ENCODE measurements at regions not wholly inside any gene's neighbourhood (a gene's known extent, or its start where the extent isn't known, plus 50 kb on each side); places are given as distances from the start of the nearest gene placed in this dataset.
A peak's percentile ranks its signal among the peaks of the same experiment; 100 is the strongest.

GRCh38 chr15:85874236-85874635 lies 79.5 kb upstream of the KLHL25 start:
- no peak overlapping the region for H3K4me3 ChIP-seq
- TF ChIP-seq CTCF (IDR thresholded peaks at IDR 0.05): no peak
- H3K9me3 ChIP-seq: no peaks in the 10 kb centered on the region
- DNase-seq: no peak
- intact Hi-C loops (cut with DNase I): no loop called here
- no peak for ATAC-seq
- 44% methylated on average over 2 of the region's 2 CpGs for WGBS, 2 donors
- no peaks in the 10 kb centered on the region for H3K4me1 ChIP-seq
- no peak for FAIRE-seq
- no peaks in the 10 kb centered on the region for H3K36me3 ChIP-seq
- peaks cover 0 to 4% (median 0%) of the 10 kb centered on the region in 4 donors for H3K27me3 ChIP-seq
- H3K27ac ChIP-seq: no peak overlapping the region

GRCh38 chr15:85875756-85876155 lies 81.0 kb upstream of the KLHL25 start:
- Histone ChIP-seq H3K9me3 (no peaks in the 10 kb centered on the region), H3K27ac (no peak overlapping the region), H3K4me1 (no peaks in the 10 kb centered on the region), H3K4me3 (no peak overlapping the region), H3K36me3 (no peaks in the 10 kb centered on the region), H3K27me3 (peaks cover 0 to 4% (median 0%) of the 10 kb centered on the region in 4 donors)
- no peak for DNase-seq
- TF ChIP-seq CTCF (IDR thresholded peaks at IDR 0.05): no peak
- intact Hi-C loops (cut with DNase I): no loop called here
- WGBS, 2 donors: 69 to 81% methylated on average over 2 of the region's 2 CpGs
- FAIRE-seq: no peak
- ATAC-seq: no peak

- DNase-seq: no peak
- peak overlapping the region in 1 of 4 donors; percentile 55 for H3K27ac ChIP-seq
- no peaks in the 10 kb centered on the region for H3K4me1 ChIP-seq
- no peak for FAIRE-seq
- no peak for TF ChIP-seq CTCF (IDR thresholded peaks at IDR 0.05)
- H3K4me3 ChIP-seq: no peak overlapping the region
- ATAC-seq: peak in 3 of 4 donors; percentile 61 to 81 (median 63)
- H3K36me3 ChIP-seq: no peaks in the 10 kb centered on the region
- 5 to 14% methylated on average over 3 of the region's 3 CpGs for WGBS, 2 donors
- peaks cover 0 to 4% (median 0%) of the 10 kb centered on the region in 4 donors for H3K27me3 ChIP-seq
- intact Hi-C loops (cut with DNase I): no loop called here
- no peaks in the 10 kb centered on the region for H3K9me3 ChIP-seq
These were observed 84.1 kb upstream of the KLHL25 start for GRCh38 chr15:85878828-85879225.

GRCh38 chr15:85879334-85880163 lies 84.8 kb upstream of the KLHL25 start:
- intact Hi-C loops (cut with DNase I): no loop called here
- no peaks in the 10 kb centered on the region for H3K9me3 ChIP-seq
- DNase-seq (no peak), FAIRE-seq (no peak), ATAC-seq (peak in 3 of 4 donors; percentile 28 to 75 (median 66))
- H3K27me3 ChIP-seq: peaks cover 0 to 4% (median 0%) of the 10 kb centered on the region in 4 donors
- peak overlapping the region in 2 of 4 donors; percentile 33 to 55 for H3K27ac ChIP-seq
- H3K4me1 ChIP-seq: no peaks in the 10 kb centered on the region
- H3K4me3 ChIP-seq: no peak overlapping the region
- H3K36me3 ChIP-seq: no peaks in the 10 kb centered on the region
- WGBS, 2 donors: 41 to 58% methylated on average over 20 of the region's 20 CpGs
- no peak for TF ChIP-seq CTCF (IDR thresholded peaks at IDR 0.05)

Measured in pancreas (tissue), 10 donors.